ENCODE measurements at regions not wholly inside any gene's neighbourhood (a gene's known extent, or its start where the extent isn't known, plus 50 kb on each side); places are given as distances from the start of the nearest gene placed in this dataset.

DNA sequence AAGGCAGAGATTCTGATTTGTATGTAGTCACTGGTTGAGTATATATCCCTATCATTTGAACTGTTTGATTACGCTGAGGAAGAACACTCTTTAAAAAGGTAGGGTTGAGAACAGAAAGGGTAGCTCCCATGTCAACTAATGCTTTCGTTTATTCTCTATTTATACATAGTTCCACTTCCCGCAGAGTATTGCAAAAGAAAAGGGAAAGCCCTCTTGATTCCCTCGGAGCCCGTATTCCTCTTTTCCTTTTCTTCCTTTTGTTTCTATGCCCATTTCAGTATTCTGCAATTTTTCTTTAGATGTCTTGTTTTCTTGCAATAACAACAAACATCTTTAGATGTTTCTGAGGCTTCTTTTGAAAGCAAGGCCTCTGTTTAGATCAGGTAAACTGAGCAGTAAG is 78.2 kb downstream of the DNTTIP2 start:
- TF ChIP-seq CTCF (IDR thresholded peaks at IDR 0.05; ENCODE audit: low read depth, low read length, poor library complexity, severe bottlenecking), result no peak
- no peak for TF ChIP-seq EZH2phosphoT487 (IDR thresholded peaks at IDR 0.05; ENCODE audit: borderline replicate concordance, low read length)
